Calu3 (cell line): ENCODE measurements at regions not wholly inside any gene's neighbourhood (a gene's known extent, or its start where the extent isn't known, plus 50 kb on each side); places are given as distances from the start of the nearest gene placed in this dataset.

ENCODE experiments used
- BruUV-seq: library from RNA; stranded (reverse); fragments of 400-500 nt; replicated peaks from 2 replicates; lab custom pipeline; 2021; lab: Mats Ljungman, UMichigan
- CTCF ChIA-PET: fragments of 300-600 bp; sonication (Branson Sonifier 250); formaldehyde crosslinking; loops from one replicate; lab custom pipeline; 2022; ENCODE audit warnings: antibody characterized with exemption; lab: Charles Lee
- DNase-seq: peaks from one replicate; pipeline ENCODE4 v3.0.0; 2022
- H3K27ac Mint-ChIP-seq: one replicate; pipeline ENCODE4 v1.8.0; 2022; ENCODE audit warnings: mixed read lengths; ENCODE audit not compliant: unreplicated experiment
- H3K27me3 Mint-ChIP-seq: one replicate; pipeline ENCODE4 v1.8.0; 2022; ENCODE audit warnings: mixed read lengths; ENCODE audit not compliant: unreplicated experiment
- H3K36me3 Mint-ChIP-seq: one replicate; pipeline ENCODE4 v1.8.0; 2022; ENCODE audit warnings: mild to moderate bottlenecking, moderate library complexity, mixed read lengths; ENCODE audit not compliant: insufficient read depth, unreplicated experiment
- H3K4me1 Mint-ChIP-seq: one replicate; pipeline ENCODE4 v1.8.0; 2022; ENCODE audit warnings: mild to moderate bottlenecking, low read depth, mixed read lengths; ENCODE audit not compliant: unreplicated experiment
- H3K4me3 Mint-ChIP-seq: one replicate; pipeline ENCODE4 v1.8.0; 2022; ENCODE audit warnings: mild to moderate bottlenecking, low read depth, moderate library complexity, mixed read lengths; ENCODE audit not compliant: unreplicated experiment
- H3K9me3 Mint-ChIP-seq: one replicate; pipeline ENCODE4 v1.8.0; 2022; ENCODE audit warnings: low read depth, mixed read lengths; ENCODE audit not compliant: unreplicated experiment
- intact Hi-C: fragments of 100-400 bp; cut with micrococcal nuclease; formaldehyde crosslinking; loops from one replicate; pipeline ENCODE4 v1.10.0; 2022; ENCODE audit not compliant: unreplicated experiment
- TF ChIP-seq, protein P1 (sequence below): fragments of 200-600 bp; IDR thresholded peaks from one replicate; pipeline ENCODE4 v1.8.0; 2022; ENCODE audit warnings: antibody characterized with exemption; ENCODE audit not compliant: unreplicated experiment

DNA sequence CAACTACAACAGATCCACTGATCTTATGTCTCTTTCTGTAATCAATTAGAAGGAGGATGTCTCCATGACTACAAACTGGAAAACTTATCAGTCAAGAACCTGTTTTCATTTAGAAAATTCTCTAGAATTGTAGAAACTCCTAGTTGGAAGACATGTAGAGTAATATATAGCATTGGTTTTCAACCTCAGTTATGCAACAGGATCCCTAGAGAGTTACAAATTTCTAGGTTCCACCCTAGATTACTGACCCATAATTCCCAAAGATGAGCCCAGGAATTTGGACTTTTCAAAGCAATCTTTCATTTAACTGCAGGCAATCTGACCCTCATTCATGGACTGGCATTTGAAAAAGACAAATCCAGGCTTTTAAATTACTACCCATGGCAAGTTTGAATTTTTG is 116.9 kb upstream of the RAP2B start:
- Mint-ChIP-seq H3K27me3 (no peaks in the 10 kb centered on the region), H3K36me3 (peaks cover 18% of the 10 kb centered on the region), H3K4me1 (peaks cover 53% of the 10 kb centered on the region), H3K27ac (peak overlapping the region; percentile 84), H3K4me3 (no peak overlapping the region), H3K9me3 (no peaks in the 10 kb centered on the region)
- DNase-seq: no peak
- TF ChIP-seq, protein P1, sequence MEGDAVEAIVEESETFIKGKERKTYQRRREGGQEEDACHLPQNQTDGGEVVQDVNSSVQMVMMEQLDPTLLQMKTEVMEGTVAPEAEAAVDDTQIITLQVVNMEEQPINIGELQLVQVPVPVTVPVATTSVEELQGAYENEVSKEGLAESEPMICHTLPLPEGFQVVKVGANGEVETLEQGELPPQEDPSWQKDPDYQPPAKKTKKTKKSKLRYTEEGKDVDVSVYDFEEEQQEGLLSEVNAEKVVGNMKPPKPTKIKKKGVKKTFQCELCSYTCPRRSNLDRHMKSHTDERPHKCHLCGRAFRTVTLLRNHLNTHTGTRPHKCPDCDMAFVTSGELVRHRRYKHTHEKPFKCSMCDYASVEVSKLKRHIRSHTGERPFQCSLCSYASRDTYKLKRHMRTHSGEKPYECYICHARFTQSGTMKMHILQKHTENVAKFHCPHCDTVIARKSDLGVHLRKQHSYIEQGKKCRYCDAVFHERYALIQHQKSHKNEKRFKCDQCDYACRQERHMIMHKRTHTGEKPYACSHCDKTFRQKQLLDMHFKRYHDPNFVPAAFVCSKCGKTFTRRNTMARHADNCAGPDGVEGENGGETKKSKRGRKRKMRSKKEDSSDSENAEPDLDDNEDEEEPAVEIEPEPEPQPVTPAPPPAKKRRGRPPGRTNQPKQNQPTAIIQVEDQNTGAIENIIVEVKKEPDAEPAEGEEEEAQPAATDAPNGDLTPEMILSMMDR: no peak
- CTCF ChIA-PET: interaction anchor here (1.0 to 1.1 kb wide), 2 partner anchors 115 to 245 kb away, joined by 3 to 4 read pairs; no protein-coding TSS in a partner anchor
- BruUV-seq: no TSS peak
- intact Hi-C loops: no loop called here

DNA sequence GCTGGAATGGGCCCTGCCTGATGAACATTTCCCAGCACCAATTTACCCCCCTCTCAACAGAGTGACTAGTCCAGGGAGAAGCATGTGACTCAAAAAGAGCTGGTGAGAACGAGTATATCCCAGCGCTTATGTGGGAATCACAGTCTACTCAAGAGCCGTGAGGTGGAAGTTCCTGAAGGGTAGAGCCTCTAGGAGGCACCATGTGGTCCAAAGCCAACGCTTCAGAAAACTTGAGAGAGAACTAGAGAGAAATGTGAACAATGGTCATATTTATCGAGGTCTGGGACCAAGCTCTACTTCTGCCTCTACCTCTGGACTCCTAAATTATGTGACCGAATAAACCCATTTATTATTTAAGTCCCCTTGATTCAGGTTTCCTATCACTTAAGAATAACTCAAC is 111.0 kb upstream of the RAP2B start:
- Mint-ChIP-seq H3K4me3 (peak overlapping the region; percentile 63), H3K36me3 (peaks cover 20% of the 10 kb centered on the region), H3K27me3 (no peaks in the 10 kb centered on the region), H3K9me3 (no peaks in the 10 kb centered on the region), H3K4me1 (peaks cover 56% of the 10 kb centered on the region), H3K27ac (peak overlapping the region; percentile 100)
- no TSS peak for BruUV-seq
- CTCF ChIA-PET: interaction anchor here (1.4 to 2.0 kb wide), 5 partner anchors 8 to 110 kb away, joined by 3 to 27 read pairs (median 6); partner anchors contain the start of gene RAP2B
- TF ChIP-seq, protein P1: no peak
- intact Hi-C loops: loop anchor here (1.0 to 2.0 kb wide), 2 partner anchors 46 to 110 kb away; no protein-coding TSS in a partner anchor
- no peak for DNase-seq

DNA sequence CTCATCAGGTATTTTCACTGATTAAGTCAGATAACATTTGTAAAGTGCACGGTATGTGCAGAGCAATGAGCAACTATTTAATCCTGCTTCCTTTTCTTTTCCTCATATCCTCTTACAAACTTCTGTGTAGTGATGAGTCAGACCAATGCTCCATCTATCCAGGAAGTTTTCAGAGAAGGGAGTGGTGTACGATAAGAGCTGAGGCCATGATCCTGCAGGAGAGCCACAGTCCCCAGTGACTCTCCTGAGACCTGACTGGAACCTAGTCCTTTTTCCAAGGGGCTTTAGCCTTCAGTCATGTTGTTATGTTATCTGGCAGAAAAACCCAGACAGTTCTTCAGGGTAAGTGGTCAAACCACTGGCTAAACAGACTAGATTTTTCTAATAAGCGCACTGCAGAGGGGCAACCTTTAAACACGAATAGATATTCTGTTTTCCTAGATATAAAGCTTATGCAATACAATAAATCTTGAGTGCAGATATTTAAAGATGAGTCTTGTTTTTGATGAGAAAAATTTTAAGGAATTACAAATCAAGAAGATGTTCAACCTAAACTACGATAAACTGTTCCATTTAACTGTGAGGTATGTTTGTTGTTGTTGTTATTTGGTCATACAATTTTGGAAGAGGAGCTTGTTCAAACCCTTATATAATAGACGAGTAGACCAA is 110.5 kb upstream of the RAP2B start:
- TF ChIP-seq, protein P1: no peak
- BruUV-seq: TSS peak; percentile 97
- Mint-ChIP-seq H3K4me1 (peaks cover 54% of the 10 kb centered on the region), H3K27ac (peak overlapping the region; percentile 100), H3K4me3 (peak overlapping the region; percentile 63), H3K27me3 (no peaks in the 10 kb centered on the region), H3K36me3 (peaks cover 26% of the 10 kb centered on the region), H3K9me3 (no peaks in the 10 kb centered on the region)
- intact Hi-C loops: loop anchor here (1.0 to 2.0 kb wide), 4 partner anchors 39 to 110 kb away; no protein-coding TSS in a partner anchor
- CTCF ChIA-PET: interaction anchor here (0.6 to 2.0 kb wide), 8 partner anchors 8 to 233 kb away, joined by 3 to 27 read pairs (median 4); partner anchors contain the start of gene RAP2B
- peak; percentile 68 for DNase-seq

DNA sequence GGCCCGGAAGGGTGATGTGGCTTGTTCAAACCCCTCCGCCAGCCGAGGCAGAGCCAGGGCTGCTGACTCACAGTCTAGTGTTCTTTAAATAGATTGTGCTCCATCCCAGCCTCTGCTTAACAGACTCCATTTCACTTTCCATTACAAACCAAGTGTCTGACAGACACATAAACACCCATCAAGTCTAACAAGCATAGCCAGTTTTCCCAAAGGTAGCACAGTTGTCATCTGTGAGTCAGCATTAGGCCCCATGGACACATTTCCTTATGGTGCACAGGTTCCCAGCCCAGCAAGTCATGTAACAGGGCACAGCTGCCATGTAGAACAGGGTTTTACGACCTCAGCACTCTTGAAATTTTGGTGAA is 109.9 kb upstream of the RAP2B start:
- peak; percentile 86 for DNase-seq
- H3K27ac Mint-ChIP-seq: peak overlapping the region; percentile 100
- H3K4me1 Mint-ChIP-seq: peaks cover 49% of the 10 kb centered on the region
- H3K9me3 Mint-ChIP-seq: no peaks in the 10 kb centered on the region
- CTCF ChIA-PET: interaction anchor here (0.6 to 2.0 kb wide), 8 partner anchors 9 to 233 kb away, joined by 3 to 27 read pairs (median 4); partner anchors contain the start of gene RAP2B
- TF ChIP-seq, protein P1: no peak
- peaks cover 31% of the 10 kb centered on the region for H3K36me3 Mint-ChIP-seq
- intact Hi-C loops: loop anchor here (1.0 to 2.0 kb wide), 2 partner anchors 39 to 86 kb away; no protein-coding TSS in a partner anchor
- no TSS peak for BruUV-seq
- H3K4me3 Mint-ChIP-seq: peak overlapping the region; percentile 63
- H3K27me3 Mint-ChIP-seq: no peaks in the 10 kb centered on the region
